ENCODE measurements at regions not wholly inside any gene's neighbourhood (a gene's known extent, or its start where the extent isn't known, plus 50 kb on each side); places are given as distances from the start of the nearest gene placed in this dataset.

- in situ Hi-C loops (cut with HindIII; ENCODE audit: low pct_unique_long_range_greater_than_20kb, low sequenced_read_pairs), result no loop called here
- DNase-seq (ENCODE audit: low read depth, low spot score), result no peak
Measured at GRCh38 chr10:77713521-77714280, 76.1 kb upstream of the KCNMA1 start.

DNA sequence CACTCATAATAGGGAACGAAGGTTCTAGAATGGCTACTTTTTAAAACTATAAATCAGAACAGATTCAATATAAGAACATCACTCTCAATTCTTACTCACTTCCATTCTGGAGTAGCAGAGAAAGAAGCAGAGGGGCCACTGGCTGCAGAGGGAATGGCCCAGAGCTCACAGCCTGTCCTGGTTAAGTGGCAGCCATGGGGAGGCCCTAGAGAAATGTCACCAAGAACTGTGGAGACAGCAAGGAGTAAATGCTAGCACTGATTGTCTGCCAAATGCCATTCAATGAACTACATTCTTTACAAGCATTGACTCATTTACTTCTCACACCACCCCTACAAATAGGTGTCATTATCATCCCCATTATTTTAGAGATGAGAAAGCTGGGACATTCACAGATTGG, 74.6 kb upstream of the KCNMA1 start:
- in situ Hi-C loops (cut with HindIII; ENCODE audit: low pct_unique_long_range_greater_than_20kb, low sequenced_read_pairs), result no loop called here
- no peak for DNase-seq (ENCODE audit: low read depth, low spot score)

DNA sequence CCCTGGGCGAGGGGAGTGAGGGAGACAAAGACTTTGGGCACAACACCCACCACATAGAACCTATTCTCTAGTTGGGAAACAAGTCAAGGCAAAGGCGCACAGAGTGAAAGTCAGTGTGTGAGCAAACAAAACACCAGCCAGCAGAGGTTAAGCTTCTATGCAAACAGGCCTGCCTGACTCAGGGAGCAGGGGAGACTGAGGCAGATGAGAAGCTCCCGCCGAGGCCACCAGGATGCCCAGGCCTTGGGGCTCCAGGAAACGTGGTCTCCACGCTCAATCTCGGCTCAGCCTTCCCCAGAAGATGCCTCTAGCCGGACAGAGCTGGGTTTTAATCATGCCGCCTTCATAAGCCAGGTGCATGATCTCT, 74.1 kb upstream of the KCNMA1 start:
- no peak for DNase-seq (ENCODE audit: low read depth, low spot score)
- in situ Hi-C loops (cut with HindIII; ENCODE audit: low pct_unique_long_range_greater_than_20kb, low sequenced_read_pairs), result no loop called here

DNA sequence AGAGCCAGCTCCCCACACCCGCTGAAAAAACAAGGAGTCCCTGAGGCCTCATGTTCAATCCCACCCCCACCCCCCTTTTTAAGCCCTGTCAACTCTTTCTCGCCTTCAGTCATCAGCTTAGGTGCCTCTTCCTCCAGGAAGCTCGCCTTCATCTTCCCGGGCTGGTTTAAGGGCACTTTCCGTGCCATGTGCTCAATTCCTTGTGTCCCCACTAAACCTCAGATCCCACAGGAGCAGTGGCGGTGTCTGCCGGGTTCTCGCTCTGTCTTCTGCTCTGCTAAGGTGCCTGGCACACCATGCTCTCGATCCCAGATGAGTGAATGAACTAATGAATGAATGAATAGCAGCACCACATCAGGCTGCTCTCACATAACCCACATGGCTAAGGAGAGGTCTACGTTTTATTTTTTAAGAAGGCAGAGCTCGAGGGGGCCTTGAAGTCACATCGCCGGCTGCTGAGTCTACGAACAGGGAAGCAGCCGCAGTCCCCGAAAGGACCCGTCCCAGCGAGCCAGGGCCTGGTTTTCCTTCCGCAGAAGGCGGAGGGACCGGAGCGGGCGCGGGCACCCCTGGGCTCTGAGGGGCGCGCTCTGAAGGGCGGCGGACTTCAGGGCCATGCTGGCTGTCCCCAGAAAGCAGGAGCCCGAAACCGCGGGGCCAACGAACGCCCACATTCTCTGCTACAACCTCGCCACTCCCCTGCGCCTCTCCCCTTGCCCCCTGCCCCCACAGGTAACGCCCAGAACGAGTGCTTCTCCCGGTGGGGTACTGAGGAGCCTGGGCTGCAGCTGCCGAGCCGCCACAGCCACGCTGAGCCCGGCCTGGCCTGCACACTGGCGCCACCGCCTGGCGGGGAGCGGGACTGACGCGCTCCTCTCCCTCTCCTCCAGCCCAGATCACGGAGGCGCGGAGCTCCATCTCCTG, 73.4 kb upstream of the KCNMA1 start:
- peak; percentile 49 for DNase-seq (ENCODE audit: low read depth, low spot score)
- in situ Hi-C loops (cut with HindIII; ENCODE audit: low pct_unique_long_range_greater_than_20kb, low sequenced_read_pairs), result no loop called here

GRCh38 chr10:77710081-77710551, 72.5 kb upstream of the KCNMA1 start:
- in situ Hi-C loops (cut with HindIII; ENCODE audit: low pct_unique_long_range_greater_than_20kb, low sequenced_read_pairs), result no loop called here
- no peak for DNase-seq (ENCODE audit: low read depth, low spot score)

- in situ Hi-C loops (cut with HindIII; ENCODE audit: low pct_unique_long_range_greater_than_20kb, low sequenced_read_pairs), result no loop called here
- no peak for DNase-seq (ENCODE audit: low read depth, low spot score)
Measured at GRCh38 chr10:77707570-77707969, 70.0 kb upstream of the KCNMA1 start.

GRCh38 chr10:77702166-77702565, 64.6 kb upstream of the KCNMA1 start:
- in situ Hi-C loops (cut with HindIII; ENCODE audit: low pct_unique_long_range_greater_than_20kb, low sequenced_read_pairs), result no loop called here
- DNase-seq (ENCODE audit: low read depth, low spot score), result no peak

DNA sequence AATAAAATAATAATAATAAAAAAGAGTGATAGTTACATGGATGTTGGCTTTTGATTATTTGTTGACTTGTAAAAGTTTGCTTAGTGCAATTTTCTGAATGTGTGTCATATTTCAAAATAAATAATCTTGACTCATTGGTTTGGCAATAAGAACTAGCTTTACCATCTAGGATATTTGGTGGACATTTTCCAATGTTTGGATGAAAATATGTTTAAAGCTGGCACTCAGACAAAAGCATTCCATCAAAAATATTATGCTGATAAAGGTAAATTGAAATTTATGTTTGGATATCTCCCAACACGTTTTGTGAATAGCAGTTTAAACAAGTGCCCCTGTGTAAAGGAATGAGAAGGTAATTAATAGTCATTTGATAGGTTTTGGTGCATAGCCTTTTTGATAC, 62.5 kb upstream of the KCNMA1 start:
- in situ Hi-C loops (cut with HindIII; ENCODE audit: low pct_unique_long_range_greater_than_20kb, low sequenced_read_pairs), result no loop called here

DNA sequence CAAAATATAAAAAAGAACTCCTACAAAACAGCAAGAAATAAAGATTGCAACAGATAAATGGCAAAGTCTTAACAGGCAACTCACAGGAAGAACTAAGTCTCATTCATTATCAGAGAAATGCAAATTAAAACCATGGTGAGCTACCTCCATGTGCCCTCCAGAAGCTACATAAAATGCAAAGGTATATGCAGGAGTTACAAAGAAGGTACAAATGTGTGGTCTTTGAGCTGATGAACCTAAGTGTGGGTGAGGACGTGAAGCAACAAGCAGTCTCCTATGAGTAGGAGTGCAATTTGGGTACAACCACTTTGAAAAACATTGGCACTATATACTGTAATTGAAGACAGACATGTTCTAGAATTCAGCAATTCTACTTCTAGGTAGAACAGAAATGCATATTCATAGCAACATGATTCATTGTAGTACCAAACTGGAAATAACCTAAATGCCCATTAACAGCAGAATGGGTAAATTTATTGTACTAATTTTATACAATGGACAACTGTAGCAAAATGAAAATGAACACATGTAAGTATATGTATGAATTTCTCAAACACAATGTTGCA, 61.6 kb upstream of the KCNMA1 start:
- DNase-seq (ENCODE audit: low read depth, low spot score), result no peak
- in situ Hi-C loops (cut with HindIII; ENCODE audit: low pct_unique_long_range_greater_than_20kb, low sequenced_read_pairs), result no loop called here

More for the DNA sequence above, 62.5 kb upstream of the KCNMA1 start:
- DNase-seq (ENCODE audit: low read depth, low spot score), result no peak

DNA sequence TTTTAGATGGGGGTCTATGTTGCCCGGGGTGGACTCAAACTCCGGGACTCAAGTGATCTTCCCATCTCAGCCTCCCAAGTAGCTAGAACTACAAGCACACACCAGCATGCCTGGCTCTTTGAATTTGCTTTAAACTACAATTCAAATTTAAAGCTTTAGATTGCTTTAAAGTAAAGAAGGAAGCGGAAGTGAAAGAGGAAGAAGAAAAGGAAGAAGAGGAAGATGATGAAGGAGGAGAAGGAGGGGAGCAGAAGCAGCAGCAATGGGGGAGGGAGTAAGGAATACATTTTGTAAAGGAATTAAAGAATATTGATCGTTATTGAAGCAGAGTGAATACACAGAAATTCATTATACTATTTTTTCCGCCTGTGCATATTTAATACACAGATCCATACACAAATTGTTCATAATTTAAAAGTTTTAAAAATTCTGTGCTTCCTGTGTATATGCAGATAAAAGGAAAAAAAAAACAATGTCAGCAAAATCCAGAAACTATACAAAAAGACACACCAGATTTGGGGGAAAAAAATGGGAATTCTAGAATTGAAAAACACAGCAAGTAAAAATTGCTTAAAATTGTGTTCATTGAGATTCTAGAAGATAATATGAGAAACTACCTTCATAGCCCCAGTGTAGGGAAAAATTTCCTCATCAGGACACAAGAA, 60.8 kb upstream of the KCNMA1 start:
- no peak for DNase-seq (ENCODE audit: low read depth, low spot score)
- in situ Hi-C loops (cut with HindIII; ENCODE audit: low pct_unique_long_range_greater_than_20kb, low sequenced_read_pairs), result no loop called here

DNA sequence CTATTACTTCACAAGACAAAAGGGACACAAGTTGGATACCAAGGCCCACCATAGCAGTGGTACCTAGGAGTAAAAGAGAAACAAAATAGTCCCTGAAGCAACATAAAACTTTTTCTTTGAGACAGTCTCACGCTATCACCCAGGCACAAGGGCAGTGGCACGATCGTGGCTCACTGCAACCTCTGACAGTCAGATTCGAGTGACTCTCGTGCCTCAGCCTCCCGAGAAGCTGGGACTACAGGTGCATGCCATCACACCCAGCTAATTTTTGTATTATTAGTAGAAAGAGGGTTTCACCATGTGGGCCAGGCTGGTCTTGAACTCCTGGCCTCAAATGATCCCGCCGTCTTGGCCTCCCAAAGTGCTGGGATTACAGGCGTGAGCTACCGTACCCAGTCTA, 59.0 kb upstream of the KCNMA1 start:
- no peak for DNase-seq (ENCODE audit: low read depth, low spot score)
- in situ Hi-C loops (cut with HindIII; ENCODE audit: low pct_unique_long_range_greater_than_20kb, low sequenced_read_pairs), result no loop called here

- DNase-seq (ENCODE audit: low read depth, low spot score), result peak; percentile 63
- in situ Hi-C loops (cut with HindIII; ENCODE audit: low pct_unique_long_range_greater_than_20kb, low sequenced_read_pairs), result no loop called here
Measured at GRCh38 chr10:77695186-77695585, 57.6 kb upstream of the KCNMA1 start.

GRCh38 chr10:77692782-77693181, 55.2 kb upstream of the KCNMA1 start:
- in situ Hi-C loops (cut with HindIII; ENCODE audit: low pct_unique_long_range_greater_than_20kb, low sequenced_read_pairs), result no loop called here
- DNase-seq (ENCODE audit: low read depth, low spot score), result peak; percentile 85

DNA sequence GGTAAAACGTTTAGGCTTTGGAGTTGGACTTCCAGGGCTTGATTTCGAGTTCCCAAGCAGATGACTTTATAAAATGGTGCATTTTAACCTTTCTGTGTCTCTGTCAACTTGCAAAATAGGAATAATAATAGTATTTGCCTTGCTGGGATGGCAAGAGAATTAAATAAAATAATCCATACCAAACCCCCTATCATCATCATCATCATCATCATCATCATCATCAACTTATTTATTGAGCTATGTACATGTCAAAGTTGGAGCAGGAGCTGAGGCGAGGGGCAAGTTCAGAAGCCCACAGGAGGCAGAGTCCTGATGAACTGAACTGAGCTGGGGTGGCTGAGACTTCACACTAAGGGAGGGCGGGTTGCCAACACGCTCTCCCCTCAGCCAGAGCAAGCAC, 51.7 kb upstream of the KCNMA1 start:
- in situ Hi-C loops (cut with HindIII; ENCODE audit: low pct_unique_long_range_greater_than_20kb, low sequenced_read_pairs), result no loop called here

DNA sequence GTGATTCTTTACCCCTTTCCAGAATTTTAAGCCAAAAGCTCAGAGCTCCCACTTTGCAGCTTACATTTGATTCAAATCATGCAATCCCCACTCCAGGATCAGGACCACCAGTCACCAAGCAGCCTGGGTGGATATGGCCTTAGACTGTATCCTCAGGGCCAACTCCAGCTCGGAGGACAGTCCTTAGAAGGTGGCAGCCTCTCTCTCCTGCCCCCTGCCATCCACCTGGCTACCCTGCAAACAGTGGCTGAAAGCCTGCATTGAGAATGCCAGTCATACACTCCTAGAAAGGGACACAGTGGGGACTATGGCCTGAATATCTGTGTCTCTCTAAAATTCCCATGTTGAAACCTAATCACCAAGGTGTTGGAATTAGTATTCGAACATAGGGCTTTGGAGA, 50.0 kb upstream of the KCNMA1 start:
- DNase-seq (ENCODE audit: low read depth, low spot score), result no peak

More for the DNA sequence above, 51.7 kb upstream of the KCNMA1 start:
- DNase-seq (ENCODE audit: low read depth, low spot score), result no peak

More for the DNA sequence above, 50.0 kb upstream of the KCNMA1 start:
- in situ Hi-C loops (cut with HindIII; ENCODE audit: low pct_unique_long_range_greater_than_20kb, low sequenced_read_pairs), result no loop called here
